Panc1 (cell line): ENCODE measurements at regions not wholly inside any gene's neighbourhood (a gene's known extent, or its start where the extent isn't known, plus 50 kb on each side); places are given as distances from the start of the nearest gene placed in this dataset.

Experiments used
- ATAC-seq: fragments of 200-7000 bp; cut with Tn5 transposase; 2 replicates; pipeline ENCODE4 v1.9.1; 2020; ENCODE audit warnings: mild to moderate bottlenecking, moderate library complexity
- BruUV-seq: library from RNA; stranded (reverse); fragments of 400-500 nt; replicated peaks from 2 replicates; lab custom pipeline; 2021; lab: Mats Ljungman, UMichigan
- CTCF ChIA-PET: fragments of 300-600 bp; sonication (Branson Sonifier 250); formaldehyde crosslinking; loops from one replicate; lab custom pipeline; 2022; ENCODE audit warnings: antibody characterized with exemption; lab: Charles Lee
- POLR2A ChIA-PET: fragments of 300-600 bp; sonication (Branson Sonifier 250); formaldehyde crosslinking; loops from one replicate; lab custom pipeline; 2022; ENCODE audit warnings: antibody characterized with exemption; lab: Charles Lee
- DNase-seq: peaks from one replicate; pipeline ENCODE4 v3.0.0-alpha.2; 2010; ENCODE audit warnings: low read depth, low spot score
- H3K27ac ChIP-seq: 2 replicates; pipeline ENCODE4 v1.5.1; 2011; ENCODE audit warnings: mild to moderate bottlenecking, low read length, inconsistent platforms
- H3K27me3 ChIP-seq: fragments of 200-500 bp; sonication (Bioruptor generic); 2 replicates; pipeline ENCODE4 v1.6.0; 2014; ENCODE audit warnings: low read length, inconsistent platforms; ENCODE audit not compliant: control insufficient read depth, insufficient read depth
- H3K36me3 ChIP-seq: fragments of 200-500 bp; sonication (Bioruptor generic); 2 replicates; pipeline ENCODE4 v1.5.1; 2014; ENCODE audit warnings: inconsistent platforms, mild to moderate bottlenecking, low read length, moderate library complexity; ENCODE audit not compliant: control insufficient read depth, insufficient read depth
- H3K4me1 ChIP-seq: 2 replicates; pipeline ENCODE4 v1.5.1; 2011; ENCODE audit warnings: inconsistent platforms, mild to moderate bottlenecking, low read length, moderate library complexity; ENCODE audit not compliant: control insufficient read depth, insufficient read depth
- H3K4me3 ChIP-seq, 2 experiments: 2 replicates each; pipeline ENCODE4 v1.5.1; 2011 to 2012; ENCODE audit warnings: low read depth in 2 of 2, low read length in 2 of 2, mild to moderate bottlenecking in 2 of 2, inconsistent platforms in 1 of 2, moderate library complexity in 1 of 2
- H3K9me3 ChIP-seq: fragments of 200-500 bp; sonication (Bioruptor generic); 2 replicates; pipeline ENCODE4 v1.5.1; 2014; ENCODE audit warnings: low read depth, mild to moderate bottlenecking, inconsistent platforms, low read length, moderate library complexity; ENCODE audit not compliant: control insufficient read depth, insufficient read depth
- CTCF ChIP-seq: fragments of 450-650 bp; IDR thresholded peaks from 2 replicates; pipeline ENCODE4 v1.5.1; 2017; ENCODE audit warnings: mild to moderate bottlenecking
- POLR2AphosphoS5 ChIP-seq: IDR thresholded peaks from 2 replicates; pipeline ENCODE4 v1.6.1; 2012; ENCODE audit warnings: mild to moderate bottlenecking, low read depth, low read length, moderate library complexity
- REST ChIP-seq, 2 experiments: IDR thresholded peaks; 2 replicates each; pipeline ENCODE4 v1.6.1; 2011 to 2012; ENCODE audit warnings: low read depth in 2 of 2, control low read depth in 1 of 2, low read length in 1 of 2, mild to moderate bottlenecking in 1 of 2, moderate library complexity in 1 of 2; ENCODE audit not compliant: insufficient read depth in 1 of 2
- SIN3A ChIP-seq: IDR thresholded peaks from 2 replicates; pipeline ENCODE4 v1.6.1; 2012; ENCODE audit warnings: low read depth, mild to moderate bottlenecking, low read length, moderate library complexity, borderline replicate concordance; ENCODE audit not compliant: insufficient read depth
- TCF7L2 ChIP-seq: IDR thresholded peaks from 2 replicates; pipeline ENCODE4 v1.6.1; 2011; ENCODE audit warnings: mild to moderate bottlenecking, low read depth, low read length, inconsistent platforms
- in situ Hi-C: cut with HindIII; loops from 2 replicates; pipeline ENCODE4 v1.10.0; 2016; ENCODE audit warnings: low sequenced_read_pairs, low pct_unique_long_range_greater_than_20kb
- intact Hi-C: fragments of 100-400 bp; cut with micrococcal nuclease; formaldehyde crosslinking; loops from one replicate; pipeline ENCODE4 v1.10.0; 2022; ENCODE audit not compliant: unreplicated experiment

- ChIA-PET POLR2A (no interaction called here), CTCF (no interaction called here)
- no peaks in the 10 kb centered on the region for H3K36me3 ChIP-seq
- in situ Hi-C loops = no loop called here
- no TSS peak for BruUV-seq
- no peaks in the 10 kb centered on the region for H3K9me3 ChIP-seq
- H3K27me3 ChIP-seq = no peaks in the 10 kb centered on the region; the same call in 1 of the 2 replicates
- no peak for DNase-seq
- intact Hi-C loops = no loop called here
- H3K4me1 ChIP-seq = peaks cover 12% of the 10 kb centered on the region
- H3K27ac ChIP-seq = no peak overlapping the region
- no peak overlapping the region for H3K4me3 ChIP-seq
- no peak for TF ChIP-seq SIN3A
- TF ChIP-seq TCF7L2 = no peak
- no peak for TF ChIP-seq POLR2AphosphoS5
- TF ChIP-seq REST (IDR thresholded peaks at IDR 0.05; ENCODE audit: insufficient read depth in 1 of 2, low read depth in 2 of 2, low read length in 1 of 2) = no peak
- no peak for TF ChIP-seq CTCF
- ATAC-seq = no peak
These were observed 51.0 kb downstream of the CCDC54 start for GRCh38 chr3:107428051-107428858.

GRCh38 chr3:107429320-107430181 is 52.3 kb downstream of the CCDC54 start:
- peak; percentile 80 for ATAC-seq

More at GRCh38 chr3:107429320-107430181, 52.3 kb downstream of the CCDC54 start:
- POLR2A ChIA-PET = interaction anchor here (0.6 to 0.7 kb wide), 2 partner anchors 163 to 216 kb away, joined by 5 read pairs; no protein-coding TSS in a partner anchor
- no peaks in the 10 kb centered on the region for H3K36me3 ChIP-seq
- H3K4me3 ChIP-seq = peak overlapping the region in 1 of 2 experiments; percentile 75; a peak in 1 of 4 replicates
- CTCF ChIA-PET = no interaction called here
- TF ChIP-seq CTCF (peak; percentile 96), TCF7L2 (no peak)
- DNase-seq = peak; percentile 61
- no peaks in the 10 kb centered on the region for H3K9me3 ChIP-seq
- intact Hi-C loops (loop anchor here (2.0 kb wide), 1 partner anchor 159 kb away; no protein-coding TSS in a partner anchor), in situ Hi-C loops (no loop called here)
- peaks cover 12% of the 10 kb centered on the region for H3K4me1 ChIP-seq
- no peak overlapping the region for H3K27ac ChIP-seq
- no peaks in the 10 kb centered on the region; the same call in 1 of the 2 replicates for H3K27me3 ChIP-seq
- BruUV-seq = no TSS peak
